Lung (tissue), 11 donors: ENCODE measurements at regions not wholly inside any gene's neighbourhood (a gene's known extent, or its start where the extent isn't known, plus 50 kb on each side); places are given as distances from the start of the nearest gene placed in this dataset.

Experiments used
- ATAC-seq: fragments of 200-7000 bp; cut with Tn5 transposase; one replicate; pipeline ENCODE4 v1.9.1; 2020; ENCODE audit warnings: moderate number of reproducible peaks; ENCODE audit not compliant: insufficient read depth, low FRiP score
- DNase-seq, 3 donors: peaks; one replicate each; pipeline ENCODE4 v3.0.0-alpha.2; 2013 to 2017
- H3K27ac ChIP-seq, 2 donors: one replicate each; pipeline ENCODE4 v1.5.1; 2013; ENCODE audit warnings: mild to moderate bottlenecking in 2 of 2, moderate library complexity in 2 of 2, control low read depth in 1 of 2, inconsistent platforms in 1 of 2, low read depth in 1 of 2, low read length in 1 of 2
- H3K27me3 ChIP-seq, 3 donors: one replicate each; pipeline ENCODE4 v1.5.1; 2013; ENCODE audit warnings: low read length in 2 of 3; ENCODE audit not compliant: control insufficient read depth in 3 of 3, insufficient read depth in 3 of 3
- H3K36me3 ChIP-seq, 4 donors: one replicate each; pipeline ENCODE4 v1.5.1; 2013; ENCODE audit warnings: low read length in 4 of 4, mild to moderate bottlenecking in 1 of 4, moderate library complexity in 1 of 4; ENCODE audit not compliant: control insufficient read depth in 4 of 4, insufficient read depth in 4 of 4
- H3K4me1 ChIP-seq, 5 donors: one replicate each; pipeline ENCODE4 v1.5.1; 2013; ENCODE audit warnings: low read length in 5 of 5, mild to moderate bottlenecking in 2 of 5, moderate library complexity in 1 of 5; ENCODE audit not compliant: control insufficient read depth in 5 of 5, insufficient read depth in 5 of 5
- H3K4me3 ChIP-seq: one replicate; pipeline ENCODE4 v1.5.1; 2013; ENCODE audit warnings: mild to moderate bottlenecking, control low read depth, moderate library complexity
- H3K9ac ChIP-seq, 2 donors: one replicate each; pipeline ENCODE4 v1.5.1; 2013; ENCODE audit warnings: low read length in 2 of 2, control low read depth in 1 of 2; ENCODE audit not compliant: insufficient read depth in 1 of 2
- H3K9me3 ChIP-seq, 4 donors: one replicate each; pipeline ENCODE4 v1.5.1; 2013; ENCODE audit warnings: low read length in 3 of 4, mild to moderate bottlenecking in 1 of 4, moderate library complexity in 1 of 4; ENCODE audit not compliant: control insufficient read depth in 4 of 4, insufficient read depth in 3 of 4
- WGBS, 2 donors: extraction: QIAGEN DNeasy Blood & Tissue Kit; methylation state at CpG; one replicate each; pipeline ENCODE4 v1.1.7; 2013; 5-methylcytosine and 5-hydroxymethylcytosine counted together
- TF ChIP-seq, protein P1 (sequence below): IDR thresholded peaks from 2 replicates; pipeline ENCODE4 v1.5.1; 2012; ENCODE audit warnings: mild to moderate bottlenecking; ENCODE audit errors: control extremely low read depth, extremely low read depth
- donor health status: control.
- donor health status: control.
- donor health status: Bipolar disorder and iron deficiency.
- donor health status: healthy.
- donor health status: DM: yes; HTN: yes; CAD: no.

DNA sequence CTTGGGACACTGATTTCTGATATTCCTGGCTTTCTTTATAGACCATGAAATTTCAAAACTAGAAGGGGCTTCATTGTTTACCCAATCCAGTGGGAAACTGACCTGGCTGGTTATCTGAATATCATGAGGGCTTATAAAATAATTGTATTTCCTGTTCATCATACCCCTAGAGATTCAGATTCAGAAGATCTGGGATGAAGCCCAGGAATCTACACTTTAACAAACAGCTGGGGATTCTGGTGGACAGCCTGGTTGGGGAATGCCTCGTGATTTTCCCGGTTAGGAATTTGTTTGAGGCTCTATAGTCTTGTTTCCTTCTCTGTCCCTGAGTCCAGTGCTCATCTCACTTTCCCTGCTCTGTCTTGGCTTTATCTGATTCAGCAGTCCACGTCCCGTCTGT, 110.3 kb downstream of the ADRA2A start:
- DNase-seq (no peak), ATAC-seq (no peak)
- Histone ChIP-seq H3K36me3 (no peaks in the 10 kb centered on the region), H3K4me1 (peaks cover 0 to 3% (median 0%) of the 10 kb centered on the region in 5 donors), H3K27ac (no peak overlapping the region), H3K27me3 (no peaks in the 10 kb centered on the region), H3K9me3 (peaks cover 0 to 1% (median 0%) of the 10 kb centered on the region in 4 donors), H3K4me3 (no peak overlapping the region), H3K9ac (no peak overlapping the region)
- WGBS, 2 donors, result 74 to 75% methylated on average over 4 of the region's 4 CpGs
- TF ChIP-seq, protein P1, sequence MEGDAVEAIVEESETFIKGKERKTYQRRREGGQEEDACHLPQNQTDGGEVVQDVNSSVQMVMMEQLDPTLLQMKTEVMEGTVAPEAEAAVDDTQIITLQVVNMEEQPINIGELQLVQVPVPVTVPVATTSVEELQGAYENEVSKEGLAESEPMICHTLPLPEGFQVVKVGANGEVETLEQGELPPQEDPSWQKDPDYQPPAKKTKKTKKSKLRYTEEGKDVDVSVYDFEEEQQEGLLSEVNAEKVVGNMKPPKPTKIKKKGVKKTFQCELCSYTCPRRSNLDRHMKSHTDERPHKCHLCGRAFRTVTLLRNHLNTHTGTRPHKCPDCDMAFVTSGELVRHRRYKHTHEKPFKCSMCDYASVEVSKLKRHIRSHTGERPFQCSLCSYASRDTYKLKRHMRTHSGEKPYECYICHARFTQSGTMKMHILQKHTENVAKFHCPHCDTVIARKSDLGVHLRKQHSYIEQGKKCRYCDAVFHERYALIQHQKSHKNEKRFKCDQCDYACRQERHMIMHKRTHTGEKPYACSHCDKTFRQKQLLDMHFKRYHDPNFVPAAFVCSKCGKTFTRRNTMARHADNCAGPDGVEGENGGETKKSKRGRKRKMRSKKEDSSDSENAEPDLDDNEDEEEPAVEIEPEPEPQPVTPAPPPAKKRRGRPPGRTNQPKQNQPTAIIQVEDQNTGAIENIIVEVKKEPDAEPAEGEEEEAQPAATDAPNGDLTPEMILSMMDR, result no peak

DNA sequence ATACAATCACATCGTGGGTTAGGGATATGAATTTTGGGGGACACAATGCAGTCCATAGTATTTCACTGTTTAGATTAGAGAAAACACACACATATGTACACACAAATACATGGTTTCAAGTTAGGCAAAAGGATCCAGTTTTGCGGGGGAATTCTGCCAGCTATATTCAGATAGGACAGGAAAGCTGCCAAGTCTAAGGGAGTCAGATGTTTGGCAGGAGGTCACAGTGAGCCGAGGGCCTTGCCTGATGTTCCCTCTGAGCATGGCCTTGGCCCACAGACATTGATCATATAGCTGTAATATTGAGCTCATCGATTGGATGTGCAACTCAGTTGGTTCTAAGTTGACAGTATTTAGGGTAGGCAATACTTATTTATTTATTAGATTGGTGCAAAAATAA, 122.8 kb downstream of the ADRA2A start:
- Histone ChIP-seq H3K9ac (no peak overlapping the region), H3K27ac (no peak overlapping the region), H3K36me3 (no peaks in the 10 kb centered on the region), H3K4me3 (no peak overlapping the region), H3K4me1 (no peaks in the 10 kb centered on the region), H3K9me3 (peaks cover 0 to 4% (median 0%) of the 10 kb centered on the region in 4 donors), H3K27me3 (no peaks in the 10 kb centered on the region)
- TF ChIP-seq, protein P1, result no peak
- ATAC-seq (no peak), DNase-seq (no peak)
- 79 to 89% methylated on average over 4 of the region's 4 CpGs for WGBS, 2 donors

DNA sequence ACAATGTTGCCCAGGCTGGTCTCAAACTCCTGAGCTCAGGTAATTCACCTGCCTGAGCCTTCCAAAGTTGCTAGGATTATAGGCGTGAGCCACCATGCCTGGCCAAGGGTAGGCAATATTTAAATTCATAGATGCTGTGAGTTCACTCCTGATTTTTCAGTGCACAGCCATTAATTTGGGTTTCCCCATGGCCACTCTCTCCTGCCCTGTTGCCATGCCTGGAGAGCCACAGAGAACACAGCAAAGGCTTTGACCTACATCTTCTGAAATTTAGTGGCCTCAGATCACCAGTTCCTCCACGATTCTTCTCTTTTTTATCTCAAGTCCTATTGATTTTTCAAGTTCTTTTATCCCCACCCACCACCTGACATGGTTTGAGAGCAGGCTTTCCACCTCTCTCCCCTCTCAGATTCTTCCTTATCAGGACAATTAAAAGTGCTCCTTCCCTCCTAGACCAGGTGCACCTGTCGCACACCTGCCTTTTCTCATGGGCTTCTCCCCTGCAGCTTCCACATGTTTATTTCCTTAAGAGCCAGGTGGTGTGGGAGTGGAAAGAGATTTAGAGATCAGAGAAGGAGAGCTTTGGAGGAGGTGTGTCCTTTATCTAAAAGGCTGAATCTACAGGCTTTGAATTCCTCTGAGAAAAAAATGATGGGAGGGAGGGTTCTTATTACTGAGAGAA, 123.8 kb downstream of the ADRA2A start:
- no peaks in the 10 kb centered on the region for H3K36me3 ChIP-seq
- H3K4me3 ChIP-seq, result no peak overlapping the region
- WGBS, 2 donors, result 63 to 85% methylated on average over 3 of the region's 3 CpGs
- H3K27me3 ChIP-seq, result no peaks in the 10 kb centered on the region
- no peaks in the 10 kb centered on the region for H3K4me1 ChIP-seq
- TF ChIP-seq, protein P1, result no peak
- ATAC-seq (no peak), DNase-seq (no peak)
- H3K9ac ChIP-seq, result no peak overlapping the region
- H3K9me3 ChIP-seq, result no peaks in the 10 kb centered on the region
- no peak overlapping the region for H3K27ac ChIP-seq

DNA sequence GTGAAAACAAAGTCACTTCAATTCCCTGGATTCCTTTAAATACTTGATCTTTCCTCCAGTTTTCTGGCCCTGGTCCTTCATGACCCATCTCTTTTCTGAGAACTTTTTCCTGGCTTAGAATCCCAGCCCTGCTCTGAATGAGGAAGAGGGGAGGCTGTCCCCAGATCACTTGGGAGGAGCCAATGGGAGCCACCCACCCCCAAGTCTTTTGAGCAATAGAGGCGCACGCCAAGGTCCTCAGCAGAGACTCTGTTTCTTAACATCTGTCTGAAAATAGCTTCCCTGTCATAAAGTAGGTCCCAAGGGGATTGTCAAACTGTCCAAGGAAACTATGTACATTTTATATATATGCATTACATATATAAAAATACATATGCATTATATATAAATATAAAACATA, 126.8 kb downstream of the ADRA2A start:
- ATAC-seq, result no peak
- Histone ChIP-seq H3K4me3 (no peak overlapping the region), H3K9ac (no peak overlapping the region), H3K36me3 (no peaks in the 10 kb centered on the region), H3K27me3 (no peaks in the 10 kb centered on the region), H3K27ac (no peak overlapping the region), H3K4me1 (no peaks in the 10 kb centered on the region), H3K9me3 (no peaks in the 10 kb centered on the region)
- WGBS, 2 donors, result 48 to 78% methylated on average over 2 of the region's 2 CpGs
- TF ChIP-seq, protein P1, result no peak
- peak in 1 of 3 donors; percentile 6 for DNase-seq
